ENCODE measurements at regions not wholly inside any gene's neighbourhood (a gene's known extent, or its start where the extent isn't known, plus 50 kb on each side); places are given as distances from the start of the nearest gene placed in this dataset.

- Histone ChIP-seq H3K4me2 (ENCODE audit: low read length) (no peak overlapping the region), H3K27me3 (ENCODE audit: insufficient read depth, low read length) (peaks cover 4% of the 10 kb centered on the region; the same call in 1 of the 2 replicates), H3K9me2 (ENCODE audit: insufficient read depth) (no peaks in the 10 kb centered on the region), H3K79me2 (ENCODE audit: insufficient read depth, low read length) (no peaks in the 10 kb centered on the region), H3K4me3 (replicated peaks in 1 of 2; ENCODE audit: low read depth in 1 of 2, low read length in 2 of 2) (no peak overlapping the region), H4K20me1 (ENCODE audit: insufficient read depth) (no peaks in the 10 kb centered on the region), H3K9ac (ENCODE audit: low read length) (no peak overlapping the region), H3K27ac (ENCODE audit: low read depth, low read length) (no peak overlapping the region), H3K9me3 (ENCODE audit: control insufficient read depth in 1 of 2, insufficient read depth in 1 of 2, low read depth in 1 of 2, low read length in 2 of 2) (no peaks in the 10 kb centered on the region), H2AFZ (ENCODE audit: low read depth, low read length, poor library complexity, severe bottlenecking) (no peak overlapping the region), H3K36me3 (ENCODE audit: control insufficient read depth in 1 of 2, insufficient read depth in 2 of 2, low read length in 2 of 2) (no peaks in the 10 kb centered on the region), H3K4me1 (ENCODE audit: control insufficient read depth in 1 of 2, insufficient read depth in 2 of 2, low read length in 2 of 2) (no peaks in the 10 kb centered on the region)
- POLR2A ChIA-PET, result no interaction called here
- ATAC-seq (no peak), DNase-seq (ENCODE audit: low read depth, low spot score) (no peak)
- TF ChIP-seq ATF3 (IDR thresholded peaks at IDR 0.05) (no peak), POLR2A (IDR thresholded peaks at IDR 0.05; ENCODE audit: borderline replicate concordance, extremely low read depth, insufficient read depth, insufficient read length) (no peak), CTCF (IDR thresholded peaks at IDR 0.05 in 2 of 3, conservative IDR thresholded peaks at IDR 0.05 in 1 of 3; ENCODE audit: borderline replicate concordance in 1 of 3, insufficient read depth in 1 of 3, low read depth in 2 of 3, low read length in 2 of 3) (no peak), ELF1 (IDR thresholded peaks at IDR 0.05; ENCODE audit: borderline replicate concordance, low read depth) (no peak), CEBPB (IDR thresholded peaks at IDR 0.05; ENCODE audit: low read depth) (no peak), EZH2phosphoT487 (IDR thresholded peaks at IDR 0.05; ENCODE audit: borderline replicate concordance) (no peak), YY1 (IDR thresholded peaks at IDR 0.05; ENCODE audit: extremely low read depth, insufficient replicate concordance, low read depth, low read length) (no peak), REST (IDR thresholded peaks at IDR 0.05; ENCODE audit: low read depth) (no peak), JUND (IDR thresholded peaks at IDR 0.05) (no peak), CBX3 (IDR thresholded peaks at IDR 0.05; ENCODE audit: low read depth) (no peak)
- intact Hi-C loops (cut with micrococcal nuclease), result loop anchor here (5.0 kb wide), 1 partner anchor 447 kb away; no protein-coding TSS in a partner anchor
- CTCF ChIA-PET, result no interaction called here
- RAD21 ChIA-PET (ENCODE audit: low non-redundant PET in 1 of 2, low total read pairs in 2 of 2, uncharacterized antibody in 2 of 2, unreplicated experiment in 2 of 2), result no interaction called here
- BruUV-seq (replicated peaks), result no TSS peak
Measured at GRCh38 chr10:78209970-78210369, 176.3 kb downstream of the RPS24 start.

Measured in HCT116 (cell line).